Activated CD4-positive, CD25-positive, alpha-beta regulatory T cell treated with anti-CD3 and anti-CD28 coated beads, Interleukin-2, amount 50 U/mL, for 24 hours (primary cell): ENCODE measurements at regions not wholly inside any gene's neighbourhood (a gene's known extent, or its start where the extent isn't known, plus 50 kb on each side); places are given as distances from the start of the nearest gene placed in this dataset.

Experiments used
- ATAC-seq, 2 donors: fragments of 150-1000 bp; cut with Tn5 transposase; one replicate each; pipeline ENCODE4 v1.10.0; 2021; ENCODE audit warnings: mild to moderate bottlenecking in 1 of 2, moderate library complexity in 1 of 2

DNA sequence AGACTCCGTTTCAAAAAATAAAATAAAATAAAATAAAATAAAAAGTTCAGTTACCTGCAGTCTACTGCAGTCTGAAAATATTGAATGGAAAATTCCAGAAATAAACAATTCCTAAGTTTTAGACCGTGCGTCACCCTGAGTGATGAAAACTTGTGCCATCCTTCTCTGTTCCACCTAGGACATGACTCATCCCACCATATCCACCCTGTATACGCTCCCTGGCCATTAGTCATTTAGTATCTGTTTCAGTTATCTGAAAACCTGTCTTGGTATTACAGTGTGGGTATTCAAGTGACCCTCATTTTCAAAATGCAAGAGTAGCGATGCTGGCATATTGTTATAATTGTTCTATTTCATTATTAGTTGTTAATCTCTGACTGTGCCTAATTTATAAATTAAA, 51.8 kb upstream of the TEX48 start:
- ATAC-seq = peak; percentile 62 to 82

GRCh38 chr9:114732823-114733222, 50.8 kb upstream of the TEX48 start:
- ATAC-seq = no peak
